ENCODE measurements at regions not wholly inside any gene's neighbourhood (a gene's known extent, or its start where the extent isn't known, plus 50 kb on each side); places are given as distances from the start of the nearest gene placed in this dataset.

DNA sequence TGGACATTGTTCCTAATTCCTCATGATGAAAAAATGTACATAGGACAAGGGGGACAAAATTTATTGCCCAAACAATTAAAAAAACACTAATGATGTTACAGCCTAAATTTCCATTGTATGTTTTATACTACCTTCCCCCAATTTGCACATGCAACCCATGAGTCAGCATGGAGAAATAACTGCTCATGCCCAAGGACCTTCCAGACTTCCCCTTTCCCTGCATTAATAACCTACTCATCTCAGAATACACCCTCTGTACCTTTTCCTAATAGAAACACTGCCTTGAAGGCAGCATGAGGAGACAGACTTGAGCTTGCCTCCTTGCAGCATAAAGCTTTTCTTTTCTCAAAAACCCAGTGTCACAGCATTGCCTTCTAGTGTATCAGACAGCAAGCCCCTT, 2402.8 kb downstream of the TP53TG3F start:
- no peak for DNase-seq
- Mint-ChIP-seq H3K36me3 (ENCODE audit: insufficient read depth) (no peaks in the 10 kb centered on the region), H3K9me3 (peaks cover 13 to 15% of the 10 kb centered on the region in 2 donors), H3K4me1 (ENCODE audit: low read depth in 2 of 2) (no peaks in the 10 kb centered on the region), H3K27ac (no peak overlapping the region), H3K27me3 (no peaks in the 10 kb centered on the region), H3K4me3 (no peak overlapping the region)
- ATAC-seq (replicated peaks) = no peak

- DNase-seq = no peak
- H3K4me3 Mint-ChIP-seq = no peak overlapping the region
- H3K27me3 Mint-ChIP-seq = no peaks in the 10 kb centered on the region
- no peak for ATAC-seq (replicated peaks)
- H3K4me1 Mint-ChIP-seq (ENCODE audit: low read depth in 2 of 2) = no peaks in the 10 kb centered on the region
- peaks cover 15 to 27% of the 10 kb centered on the region in 2 donors for H3K9me3 Mint-ChIP-seq
- H3K36me3 Mint-ChIP-seq (ENCODE audit: insufficient read depth) = no peaks in the 10 kb centered on the region
- no peak overlapping the region for H3K27ac Mint-ChIP-seq
Measured at GRCh38 chr16:35868630-35869029, 2409.2 kb downstream of the TP53TG3F start.

- no peaks in the 10 kb centered on the region for H3K27me3 Mint-ChIP-seq
- H3K4me3 Mint-ChIP-seq = no peak overlapping the region
- H3K36me3 Mint-ChIP-seq (ENCODE audit: insufficient read depth) = no peaks in the 10 kb centered on the region
- H3K9me3 Mint-ChIP-seq = peaks cover 11 to 24% of the 10 kb centered on the region in 2 donors
- no peak overlapping the region for H3K27ac Mint-ChIP-seq
- DNase-seq (no peak), ATAC-seq (replicated peaks) (no peak)
- no peaks in the 10 kb centered on the region for H3K4me1 Mint-ChIP-seq (ENCODE audit: low read depth in 2 of 2)
Measured at GRCh38 chr16:35873472-35873871, 2414.1 kb downstream of the TP53TG3F start.

GRCh38 chr16:35881654-35882053, 2422.2 kb downstream of the TP53TG3F start:
- Mint-ChIP-seq H3K27ac (no peak overlapping the region), H3K27me3 (no peaks in the 10 kb centered on the region), H3K4me3 (no peak overlapping the region), H3K9me3 (peaks cover 11 to 27% of the 10 kb centered on the region in 2 donors), H3K4me1 (ENCODE audit: low read depth in 2 of 2) (no peaks in the 10 kb centered on the region), H3K36me3 (ENCODE audit: insufficient read depth) (no peaks in the 10 kb centered on the region)
- DNase-seq (no peak), ATAC-seq (replicated peaks) (no peak)

DNA sequence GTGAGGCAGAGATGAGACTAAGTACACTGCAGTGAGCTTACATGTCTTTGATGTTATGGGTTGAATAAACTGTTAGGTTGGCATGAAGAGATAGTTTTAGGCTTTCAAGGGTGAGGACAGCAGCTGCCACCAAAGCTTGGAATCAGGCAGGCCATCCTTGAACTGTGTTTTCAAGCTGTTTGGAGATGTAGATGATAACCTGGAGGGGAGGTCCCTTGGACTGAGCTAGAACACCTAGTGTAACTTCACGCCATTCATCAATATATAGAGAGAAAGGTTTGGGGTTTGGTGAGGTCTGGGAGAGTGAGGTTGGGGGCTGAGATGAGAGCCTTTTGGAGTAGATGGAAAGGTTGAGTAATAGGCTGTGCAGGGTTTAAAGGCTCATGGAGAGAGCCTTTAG, 2447.0 kb downstream of the TP53TG3F start:
- Mint-ChIP-seq H3K4me3 (no peak overlapping the region), H3K27ac (no peak overlapping the region), H3K36me3 (ENCODE audit: insufficient read depth) (peaks cover 2% of the 10 kb centered on the region), H3K9me3 (peaks cover 36 to 51% of the 10 kb centered on the region in 2 donors), H3K27me3 (no peaks in the 10 kb centered on the region), H3K4me1 (ENCODE audit: low read depth in 2 of 2) (no peaks in the 10 kb centered on the region)
- ATAC-seq (replicated peaks) (no peak), DNase-seq (no peak)

DNA sequence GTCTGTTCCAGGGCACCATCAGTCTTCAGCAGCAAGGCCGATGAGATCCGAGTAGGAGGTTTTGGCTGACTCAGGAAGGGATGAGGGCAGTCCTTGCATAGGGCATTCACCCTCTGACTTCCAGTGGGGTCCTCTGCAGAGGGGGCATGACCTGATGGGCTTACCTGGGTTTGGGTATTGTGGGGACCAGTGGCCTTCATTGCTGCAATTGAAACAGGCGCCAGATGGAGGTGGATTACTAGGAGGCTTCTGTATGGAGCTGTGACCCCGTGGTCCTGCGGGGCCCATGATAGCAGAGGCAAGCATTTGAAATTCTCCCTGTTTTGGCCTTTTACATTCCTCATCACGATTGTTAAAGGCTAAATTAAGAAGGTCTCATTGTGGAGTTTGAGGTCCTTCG, 2448.7 kb downstream of the TP53TG3F start:
- H3K4me1 Mint-ChIP-seq (ENCODE audit: low read depth in 2 of 2) = no peaks in the 10 kb centered on the region
- no peak overlapping the region for H3K27ac Mint-ChIP-seq
- ATAC-seq (replicated peaks) (no peak), DNase-seq (no peak)
- no peak overlapping the region for H3K4me3 Mint-ChIP-seq
- H3K9me3 Mint-ChIP-seq = peaks cover 36 to 58% of the 10 kb centered on the region in 2 donors
- H3K36me3 Mint-ChIP-seq (ENCODE audit: insufficient read depth) = peaks cover 2% of the 10 kb centered on the region
- H3K27me3 Mint-ChIP-seq = no peaks in the 10 kb centered on the region

DNA sequence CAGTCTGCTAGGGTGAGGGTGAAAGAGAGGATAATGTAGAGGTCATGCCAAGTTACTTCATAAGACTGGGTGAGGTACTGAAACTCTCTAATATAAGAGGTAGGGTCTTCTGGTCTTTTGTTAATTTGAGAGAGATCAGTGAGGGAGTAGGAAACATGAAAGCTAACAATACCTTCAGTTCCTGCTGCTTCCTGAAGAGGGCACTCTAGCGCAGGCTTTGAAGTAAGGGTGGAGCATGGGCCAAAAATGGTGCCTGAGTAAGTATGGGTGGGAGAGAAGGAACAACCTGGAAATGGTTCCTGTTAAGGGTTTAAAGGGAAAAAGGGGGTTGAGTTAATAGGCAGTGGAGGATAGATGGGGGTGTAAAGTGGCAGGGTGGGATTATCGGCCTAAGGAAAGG, 2449.5 kb downstream of the TP53TG3F start:
- Mint-ChIP-seq H3K27me3 (no peaks in the 10 kb centered on the region), H3K9me3 (peaks cover 35 to 58% of the 10 kb centered on the region in 2 donors), H3K4me3 (no peak overlapping the region), H3K4me1 (ENCODE audit: low read depth in 2 of 2) (no peaks in the 10 kb centered on the region), H3K27ac (no peak overlapping the region), H3K36me3 (ENCODE audit: insufficient read depth) (peaks cover 2% of the 10 kb centered on the region)
- no peak for ATAC-seq (replicated peaks)
- DNase-seq = no peak

- Mint-ChIP-seq H3K27ac (no peak overlapping the region), H3K4me1 (ENCODE audit: low read depth in 2 of 2) (no peaks in the 10 kb centered on the region), H3K9me3 (peaks cover 34 to 56% of the 10 kb centered on the region in 2 donors), H3K4me3 (no peak overlapping the region), H3K36me3 (ENCODE audit: insufficient read depth) (peaks cover 2% of the 10 kb centered on the region), H3K27me3 (no peaks in the 10 kb centered on the region)
- ATAC-seq (replicated peaks) (no peak), DNase-seq (no peak)
Measured at GRCh38 chr16:35909351-35909954, 2450.0 kb downstream of the TP53TG3F start.

DNA sequence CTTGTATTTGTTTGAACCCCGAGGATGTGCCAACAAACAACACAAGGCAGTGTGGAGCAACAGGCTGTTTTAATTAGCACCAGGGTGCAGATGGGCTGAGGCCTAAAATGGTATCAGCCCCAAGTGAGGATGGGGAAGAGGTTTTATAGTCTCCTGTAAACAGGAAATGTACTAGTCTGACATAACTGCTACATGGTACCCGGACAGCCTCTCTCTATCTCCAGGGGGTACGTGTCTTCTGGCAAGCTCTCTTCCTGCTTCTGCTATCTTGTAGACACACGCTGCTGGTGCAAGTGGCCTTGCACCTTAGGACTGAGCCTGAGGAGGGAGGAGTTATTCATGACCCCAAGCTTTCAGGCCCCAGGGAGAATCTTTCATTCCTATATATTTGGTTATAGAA, 2451.0 kb downstream of the TP53TG3F start:
- no peaks in the 10 kb centered on the region for H3K4me1 Mint-ChIP-seq (ENCODE audit: low read depth in 2 of 2)
- H3K27ac Mint-ChIP-seq = no peak overlapping the region
- H3K27me3 Mint-ChIP-seq = no peaks in the 10 kb centered on the region
- H3K9me3 Mint-ChIP-seq = peaks cover 31 to 47% of the 10 kb centered on the region in 2 donors
- DNase-seq = no peak
- no peak overlapping the region for H3K4me3 Mint-ChIP-seq
- peaks cover 2% of the 10 kb centered on the region for H3K36me3 Mint-ChIP-seq (ENCODE audit: insufficient read depth)
- no peak for ATAC-seq (replicated peaks)

DNA sequence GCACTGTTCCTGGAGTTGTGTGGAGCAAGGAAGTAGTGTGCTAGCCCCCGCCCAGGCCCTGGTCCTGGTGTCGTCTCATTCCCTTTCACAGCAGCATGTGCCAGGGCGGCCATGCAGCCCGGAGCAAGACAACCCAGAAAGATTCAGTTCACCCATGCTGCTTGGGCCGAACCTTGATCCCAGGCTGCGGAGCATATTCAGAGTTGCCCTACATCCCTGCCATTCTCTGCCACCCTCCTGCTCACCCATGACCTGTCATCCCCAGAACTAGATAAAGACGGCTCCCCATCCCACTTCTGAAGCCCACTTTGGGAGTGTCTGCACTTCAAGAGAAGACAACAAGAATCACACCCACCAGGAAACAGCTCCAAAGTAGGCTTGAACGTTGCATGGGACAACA, 2452.5 kb downstream of the TP53TG3F start:
- H3K27me3 Mint-ChIP-seq = no peaks in the 10 kb centered on the region
- no peak for ATAC-seq (replicated peaks)
- no peak overlapping the region for H3K27ac Mint-ChIP-seq
- DNase-seq = no peak
- H3K9me3 Mint-ChIP-seq = peaks cover 17 to 32% of the 10 kb centered on the region in 2 donors
- H3K36me3 Mint-ChIP-seq (ENCODE audit: insufficient read depth) = peaks cover 2% of the 10 kb centered on the region
- no peak overlapping the region for H3K4me3 Mint-ChIP-seq
- H3K4me1 Mint-ChIP-seq (ENCODE audit: low read depth in 2 of 2) = no peaks in the 10 kb centered on the region

DNA sequence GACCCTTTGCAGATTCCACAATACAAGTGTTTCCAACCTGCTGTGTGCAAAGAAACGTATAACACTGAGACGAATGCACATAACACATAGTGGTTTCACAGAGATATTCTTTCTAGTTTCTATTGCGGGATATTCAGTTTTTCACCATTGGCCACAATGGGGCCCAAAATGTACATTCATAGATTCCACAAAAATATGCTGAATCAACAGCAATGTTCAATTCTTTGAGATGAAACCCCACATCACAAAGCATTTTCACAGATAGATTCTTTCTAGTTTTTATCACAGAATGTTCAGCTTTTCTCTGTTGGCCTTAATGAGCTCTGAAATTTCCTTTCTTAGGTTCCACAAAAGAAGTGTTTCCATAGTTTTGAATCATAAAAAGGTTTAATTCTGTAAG, 2472.3 kb downstream of the TP53TG3F start:
- DNase-seq (no peak), ATAC-seq (replicated peaks) (no peak)
- H3K4me1 Mint-ChIP-seq (ENCODE audit: low read depth in 2 of 2) = no peaks in the 10 kb centered on the region
- H3K27ac Mint-ChIP-seq = no peak overlapping the region
- H3K27me3 Mint-ChIP-seq = no peaks in the 10 kb centered on the region
- peaks cover 5 to 6% of the 10 kb centered on the region in 2 donors for H3K9me3 Mint-ChIP-seq
- no peak overlapping the region for H3K4me3 Mint-ChIP-seq
- H3K36me3 Mint-ChIP-seq (ENCODE audit: insufficient read depth) = no peaks in the 10 kb centered on the region

All from effector memory CD8-positive, alpha-beta T cell (primary cell).